ENCODE measurements at regions not wholly inside any gene's neighbourhood (a gene's known extent, or its start where the extent isn't known, plus 50 kb on each side); places are given as distances from the start of the nearest gene placed in this dataset.

- TF ChIP-seq GABPA (IDR thresholded peaks at IDR 0.05; ENCODE audit: low read depth) (no peak), POLR2AphosphoS5 (IDR thresholded peaks at IDR 0.05; ENCODE audit: low read depth) (no peak), CTCF (IDR thresholded peaks at IDR 0.05; ENCODE audit: insufficient read depth, low read length) (no peak)
These were observed 125.1 kb downstream of the GLRX3 start for GRCh38 chr10:130261306-130261705.
